NCI-H2107 (cell line): ENCODE measurements at regions not wholly inside any gene's neighbourhood (a gene's known extent, or its start where the extent isn't known, plus 50 kb on each side); places are given as distances from the start of the nearest gene placed in this dataset.

ENCODE experiments used
- DNase-seq: peaks from one replicate; lab custom pipeline; 2025; lab: John Stamatoyannopoulos, UW

DNA sequence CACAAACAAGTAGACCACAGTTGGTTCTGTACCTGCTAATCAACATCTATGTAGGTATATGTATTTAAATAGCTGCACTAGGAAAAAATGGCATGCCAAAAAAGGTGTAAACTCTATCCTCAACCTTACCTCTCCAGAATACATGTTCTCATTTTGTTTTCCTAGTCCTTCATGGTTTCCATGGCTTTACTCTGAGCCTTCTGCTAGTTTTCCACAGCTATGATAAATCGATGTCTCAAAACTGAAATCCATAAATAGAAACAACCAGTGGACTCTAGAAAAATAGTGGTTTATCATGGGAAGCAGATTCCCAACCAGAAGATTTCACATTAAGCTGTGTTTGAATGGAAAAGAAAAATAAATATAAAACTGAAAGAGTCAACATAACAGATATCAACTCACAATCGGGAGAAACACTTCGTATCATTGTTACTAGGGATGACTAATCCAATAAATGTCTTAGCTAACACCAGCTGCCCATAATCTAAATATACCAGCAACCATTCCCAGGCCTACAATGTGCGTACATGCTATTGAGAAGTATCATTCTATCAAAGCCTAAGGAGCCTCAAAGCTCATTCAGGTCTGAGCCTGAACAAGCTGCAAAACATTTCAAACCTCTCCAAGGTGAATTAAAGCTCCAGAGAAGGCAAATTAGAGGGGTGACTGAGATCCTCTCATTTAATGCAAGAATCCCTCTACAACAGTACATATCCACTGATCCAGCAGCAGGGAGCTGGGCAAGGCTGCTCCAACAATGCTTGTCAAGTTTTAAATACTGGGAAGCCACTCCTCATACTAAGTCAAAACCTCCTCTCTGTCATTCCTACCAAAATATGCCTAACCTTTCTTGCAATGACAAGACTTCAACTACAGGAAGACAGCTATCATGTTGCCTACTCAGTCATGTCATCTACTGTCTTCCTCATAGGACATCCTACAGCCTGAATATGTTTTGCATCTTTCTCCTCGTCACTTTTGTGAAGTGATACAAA, 90.2 kb downstream of the KCTD12 start:
- DNase-seq = no peak

DNA sequence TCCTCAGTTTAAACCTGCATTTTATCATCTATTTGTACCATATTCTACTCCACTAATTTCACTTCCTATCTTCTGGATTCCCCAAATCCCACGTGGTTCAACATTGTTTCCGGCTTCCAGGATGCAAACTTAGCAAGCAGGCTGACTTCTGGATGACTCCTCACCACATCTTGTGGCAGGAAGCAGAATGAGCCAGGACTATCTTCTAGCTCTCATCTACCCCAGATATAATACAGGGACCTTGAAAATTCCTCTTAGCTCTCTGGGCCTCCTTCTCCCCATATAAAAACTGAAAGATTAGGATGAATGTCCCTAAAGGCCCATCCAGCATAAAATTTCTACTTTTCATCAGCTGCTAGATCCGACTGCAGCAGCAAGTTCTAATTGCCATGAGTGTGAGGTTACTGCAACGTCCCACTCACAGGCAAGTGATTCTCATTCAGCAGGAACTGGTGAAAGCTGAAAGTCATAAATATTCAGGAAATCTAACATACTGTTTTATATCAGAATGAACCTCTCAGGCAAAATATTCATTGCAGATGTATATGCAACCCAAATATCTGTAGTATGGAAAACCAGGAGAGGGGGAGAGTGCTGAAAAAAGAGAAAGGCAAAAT, 93.4 kb downstream of the KCTD12 start:
- no peak for DNase-seq

DNA sequence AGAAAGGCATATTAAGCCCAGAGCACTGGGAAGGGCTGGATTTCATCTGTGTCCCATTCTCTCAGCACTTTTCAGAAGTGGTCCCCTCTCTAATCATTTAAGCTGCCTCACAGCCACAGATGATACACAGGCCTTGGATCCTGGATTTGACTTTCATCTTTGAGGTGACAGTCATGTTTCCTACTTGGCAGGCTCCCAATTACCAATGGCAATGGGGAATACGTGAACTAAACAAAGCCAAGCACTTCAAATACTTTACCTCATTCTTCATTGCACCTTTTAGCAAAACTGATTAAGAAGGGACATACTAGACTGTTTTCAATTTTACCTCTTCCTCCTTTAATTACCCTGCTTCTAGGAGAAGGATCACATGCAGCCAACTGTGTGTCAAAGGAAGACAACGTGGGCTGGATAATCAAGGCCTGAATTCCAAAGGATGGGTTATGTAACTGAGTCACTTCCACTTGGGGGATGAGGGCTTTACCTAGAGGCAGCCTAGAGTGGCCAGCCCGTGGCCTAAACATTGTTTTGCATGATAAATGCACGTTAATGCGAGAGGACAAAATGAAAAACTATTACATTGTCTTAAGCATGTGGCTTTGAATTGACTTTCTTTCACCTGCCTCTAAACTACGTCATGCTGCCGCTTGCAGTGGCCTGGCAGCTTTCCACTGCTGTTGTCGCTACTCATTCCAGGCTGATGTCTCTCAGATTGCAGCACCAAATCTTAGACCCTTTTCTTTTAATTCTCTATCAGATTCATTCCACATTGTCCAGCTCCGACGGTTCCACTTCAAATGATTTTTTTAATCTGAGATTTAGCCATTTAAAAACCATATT, 95.0 kb downstream of the KCTD12 start:
- no peak for DNase-seq

DNA sequence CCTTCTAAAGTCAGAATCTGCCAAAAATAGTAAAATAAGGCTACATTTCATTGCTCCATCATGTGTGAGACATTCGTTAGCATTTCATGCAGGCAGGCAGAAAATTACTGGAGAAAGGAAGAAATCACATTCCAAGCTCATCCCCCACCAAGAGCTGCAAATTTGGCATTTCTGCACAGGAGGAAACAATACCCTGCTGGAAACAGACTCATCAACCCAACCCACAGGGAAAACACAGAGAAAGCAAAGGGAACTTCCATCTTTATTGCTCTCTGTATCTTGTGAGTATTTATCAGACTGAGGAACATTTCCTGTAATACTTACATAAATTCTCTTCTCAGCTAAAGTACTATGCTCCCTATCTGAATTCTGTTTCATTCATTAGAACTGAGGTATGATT, 95.7 kb downstream of the KCTD12 start:
- no peak for DNase-seq

DNA sequence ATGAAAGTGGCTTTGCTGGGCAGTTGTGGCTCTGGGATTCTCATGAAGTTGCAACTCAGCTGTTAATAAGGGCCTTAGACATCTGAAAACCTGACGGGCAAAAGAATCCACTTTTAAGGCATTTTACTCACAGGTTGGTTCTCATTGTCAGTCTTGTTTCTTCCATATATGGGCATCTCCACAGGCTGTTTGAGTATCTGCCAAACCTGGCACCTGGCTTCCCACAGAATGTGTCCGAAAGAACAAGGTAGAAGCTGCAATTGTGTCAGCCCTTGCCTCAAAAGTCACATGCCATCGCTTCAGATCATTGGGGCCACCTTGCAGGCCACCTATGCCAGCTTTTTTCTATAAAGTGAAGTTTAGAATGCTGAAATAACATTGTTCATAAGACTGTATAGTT, 102.4 kb downstream of the KCTD12 start:
- no peak for DNase-seq

DNA sequence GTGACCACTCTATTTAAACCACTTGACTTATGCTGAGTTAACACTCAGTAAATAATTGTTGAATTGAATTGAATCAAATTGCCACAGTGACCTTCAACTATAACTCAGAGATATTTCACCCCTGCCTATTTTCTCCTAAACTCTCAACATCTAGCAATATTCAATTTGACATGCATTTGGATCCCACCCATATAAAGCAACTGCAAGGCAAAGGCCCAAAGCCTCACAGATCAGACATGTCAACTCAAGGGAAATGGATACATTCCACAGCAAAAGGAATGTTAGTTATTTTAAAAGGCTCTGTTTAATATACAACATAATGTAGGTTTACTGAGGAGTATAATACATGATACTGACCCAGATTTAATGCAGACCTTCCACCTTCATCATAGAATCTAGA, 107.4 kb downstream of the KCTD12 start:
- no peak for DNase-seq

DNA sequence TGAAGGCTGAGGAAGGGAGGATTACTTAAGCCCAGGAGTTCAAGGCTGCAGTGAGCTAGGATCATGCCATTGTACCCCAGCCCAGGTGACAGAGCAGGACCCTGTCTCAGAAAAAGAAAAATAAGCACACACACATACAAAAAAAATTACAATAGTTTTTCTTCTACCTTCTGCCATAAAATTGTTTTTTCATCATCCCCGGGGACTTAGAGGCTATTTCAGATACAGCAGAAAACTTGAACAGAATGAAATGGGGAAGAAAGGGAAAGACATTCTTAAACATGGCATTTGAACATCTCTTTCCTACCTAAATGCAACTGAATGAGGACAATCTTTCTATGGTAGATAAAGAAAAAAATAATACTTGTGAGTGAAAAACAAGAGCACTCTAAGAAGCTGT, 109.1 kb downstream of the KCTD12 start:
- DNase-seq = no peak

DNA sequence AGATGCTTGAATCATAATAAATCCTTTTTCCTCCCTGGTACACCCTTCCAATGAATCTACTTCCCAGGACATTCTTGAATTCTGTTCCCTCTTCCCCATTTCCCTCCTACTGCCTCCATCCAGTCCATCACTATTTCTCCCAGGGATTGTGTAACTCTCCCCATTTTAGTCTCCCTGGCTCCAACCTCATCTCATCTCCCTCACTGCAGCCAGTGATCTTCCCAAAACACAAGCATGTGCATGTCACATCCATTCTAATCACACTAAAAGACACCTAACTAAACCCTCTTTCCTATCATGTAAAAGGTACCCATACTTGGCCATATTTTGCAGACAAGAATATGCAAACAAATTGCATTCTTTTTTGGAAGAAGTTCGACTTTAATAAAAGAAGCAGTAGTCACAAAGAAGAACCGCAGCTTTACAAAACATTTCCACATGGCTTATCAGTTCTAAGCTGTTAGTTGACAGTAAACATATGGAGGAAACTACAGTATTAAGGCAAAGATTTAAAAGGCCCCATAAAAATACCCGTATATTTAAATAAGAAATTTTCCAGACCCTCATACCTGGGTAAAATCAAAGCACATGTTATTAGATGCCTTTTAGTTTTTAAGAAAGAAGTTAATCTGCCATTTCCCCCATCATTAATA, 111.0 kb downstream of the KCTD12 start:
- no peak for DNase-seq

DNA sequence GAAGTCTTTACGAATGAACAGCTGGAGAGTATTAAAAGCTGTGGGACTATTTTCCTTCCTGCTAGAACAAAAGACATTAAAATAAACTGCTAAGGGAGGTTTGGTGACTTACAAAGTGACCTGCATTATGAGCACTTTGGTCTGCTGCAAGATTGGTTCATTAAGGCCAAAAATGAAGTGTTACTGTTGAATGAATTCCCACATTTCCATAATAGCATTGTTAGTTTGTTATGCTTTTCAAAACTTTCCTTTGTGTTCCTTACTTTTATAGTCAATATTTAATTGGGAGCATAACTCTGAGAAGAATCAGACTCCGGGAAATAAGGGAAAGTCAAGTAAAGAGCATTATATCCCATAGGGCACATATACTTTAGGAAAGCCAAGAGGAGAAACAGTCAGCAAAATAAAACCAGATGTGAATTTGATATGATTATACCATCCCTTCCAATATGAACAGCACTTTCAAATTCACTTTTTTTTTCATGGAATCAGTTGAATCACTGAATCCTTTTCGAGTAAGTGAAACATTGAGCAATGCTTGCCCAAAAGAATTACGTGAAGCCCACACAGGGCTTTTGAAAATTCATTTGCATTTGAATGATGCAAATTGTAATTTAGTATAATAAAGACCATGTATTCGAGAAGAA, 112.6 kb downstream of the KCTD12 start:
- DNase-seq = no peak

DNA sequence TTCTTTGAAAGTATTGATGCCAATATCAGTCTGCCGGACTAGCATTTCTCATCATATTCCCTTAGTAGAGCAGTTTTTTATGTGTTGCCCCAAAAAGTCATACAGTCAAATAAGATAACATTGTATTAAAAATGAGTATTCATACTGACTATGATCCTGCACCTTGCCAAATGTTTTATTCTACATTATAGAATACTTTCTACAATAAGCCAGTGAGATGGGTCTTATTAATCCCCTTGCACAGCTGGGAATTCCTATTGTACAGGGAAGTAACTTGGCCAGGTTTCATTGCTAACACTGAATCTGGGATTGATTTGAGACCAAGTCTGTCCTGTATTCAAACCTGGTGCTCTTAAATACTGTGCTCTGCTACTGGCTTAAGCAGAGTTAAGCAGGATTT, 114.0 kb downstream of the KCTD12 start:
- DNase-seq = no peak

DNA sequence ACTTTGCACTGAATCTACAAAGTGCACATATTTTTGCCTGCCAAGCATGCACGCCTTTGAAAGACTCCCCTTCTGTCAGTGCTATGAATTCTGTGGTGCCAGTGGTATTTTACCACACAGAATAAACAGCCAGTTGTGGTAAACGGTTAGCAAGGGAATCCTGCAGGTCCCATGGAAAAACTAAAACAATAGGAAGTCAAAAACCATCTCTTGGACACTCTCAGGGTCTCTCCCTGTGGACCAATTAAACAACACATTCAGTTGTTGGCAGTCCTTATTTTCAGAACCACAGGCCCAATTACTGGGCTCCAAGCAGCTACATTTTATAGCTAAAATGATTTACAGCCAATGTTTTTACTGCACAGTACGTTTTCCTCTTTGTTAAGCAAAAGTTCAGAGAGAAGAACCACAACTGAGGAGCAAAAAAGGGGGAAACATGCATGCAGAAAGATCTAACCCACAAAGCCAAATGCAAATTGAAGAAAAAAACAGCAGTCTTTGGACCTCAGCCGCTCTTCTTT, 116.9 kb downstream of the KCTD12 start:
- DNase-seq = no peak

DNA sequence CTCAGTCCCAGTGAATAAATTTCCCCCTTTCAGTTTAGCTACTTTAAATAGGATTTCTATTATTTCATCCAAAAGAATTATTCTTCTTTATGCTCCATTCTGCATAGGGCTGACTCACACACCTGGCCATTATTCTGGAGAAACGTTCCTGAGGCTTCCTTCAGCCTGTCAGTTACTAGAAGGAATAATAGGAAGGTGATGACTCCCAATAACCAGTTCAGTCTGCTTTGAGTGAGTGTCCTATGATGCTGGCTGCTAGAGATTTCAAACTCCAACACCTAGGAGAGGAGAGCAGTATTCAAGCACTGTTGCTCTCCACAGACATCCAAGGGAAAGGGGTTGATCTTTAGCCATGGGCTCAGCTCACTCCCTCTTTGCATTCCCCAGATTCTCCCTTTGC, 117.8 kb downstream of the KCTD12 start:
- no peak for DNase-seq

DNA sequence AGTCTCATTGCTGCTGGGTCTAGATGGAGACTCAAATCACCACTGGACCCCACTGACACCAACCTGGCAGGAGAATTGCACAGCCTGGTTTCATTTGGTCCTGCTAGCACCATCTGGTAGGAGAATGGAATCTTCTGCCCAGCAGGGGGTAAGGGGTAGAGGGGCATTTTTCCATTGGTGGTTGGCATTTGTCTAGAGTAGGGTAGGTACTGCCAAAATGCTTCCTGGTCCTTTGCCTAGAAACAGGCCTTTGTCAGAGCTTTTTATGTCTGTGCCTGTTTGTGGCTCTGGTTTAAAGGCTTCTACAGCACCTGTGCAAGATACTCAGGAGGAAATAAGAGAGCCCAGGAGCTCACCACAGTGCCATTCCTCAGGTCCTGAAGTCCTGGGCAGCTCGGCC, 121.3 kb downstream of the KCTD12 start:
- DNase-seq = no peak

DNA sequence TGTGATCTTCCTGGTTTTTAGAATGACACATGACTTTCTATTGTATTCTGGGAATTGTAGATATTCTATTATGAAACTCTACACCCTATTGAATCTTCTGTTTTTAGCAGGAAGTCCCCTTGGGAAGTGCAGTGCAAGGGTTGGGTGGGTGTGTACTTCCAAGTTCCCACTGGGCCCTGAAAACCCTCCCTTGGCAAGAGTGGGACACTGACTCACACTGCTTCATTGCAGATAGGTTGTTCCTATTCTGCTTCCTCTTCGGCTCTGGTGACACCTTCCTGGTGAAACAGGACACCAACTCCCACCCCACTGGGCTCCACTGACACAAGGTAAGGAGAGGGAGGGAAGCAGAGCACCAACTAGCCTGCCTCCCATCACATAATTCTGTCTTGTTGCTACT, 121.8 kb downstream of the KCTD12 start:
- no peak for DNase-seq

DNA sequence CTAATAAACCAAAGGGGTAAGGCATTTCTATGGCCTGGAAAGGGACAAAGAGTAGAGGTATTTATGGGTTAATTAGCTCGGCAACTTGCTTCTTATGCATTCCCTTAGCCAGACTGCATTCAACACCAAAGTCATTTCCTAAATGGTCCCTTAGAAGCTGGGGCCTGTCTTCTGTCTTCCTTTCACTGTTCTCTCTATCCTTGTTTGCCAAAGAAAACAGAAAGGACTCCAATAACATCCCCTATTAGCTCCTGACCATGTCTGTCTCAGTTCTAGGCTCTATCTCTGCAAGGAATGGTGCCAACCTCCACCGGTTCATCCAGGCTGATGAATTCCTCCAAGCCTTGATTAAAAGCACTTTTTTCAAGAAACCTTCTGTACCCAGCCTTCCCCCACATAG, 123.5 kb downstream of the KCTD12 start:
- no peak for DNase-seq

DNA sequence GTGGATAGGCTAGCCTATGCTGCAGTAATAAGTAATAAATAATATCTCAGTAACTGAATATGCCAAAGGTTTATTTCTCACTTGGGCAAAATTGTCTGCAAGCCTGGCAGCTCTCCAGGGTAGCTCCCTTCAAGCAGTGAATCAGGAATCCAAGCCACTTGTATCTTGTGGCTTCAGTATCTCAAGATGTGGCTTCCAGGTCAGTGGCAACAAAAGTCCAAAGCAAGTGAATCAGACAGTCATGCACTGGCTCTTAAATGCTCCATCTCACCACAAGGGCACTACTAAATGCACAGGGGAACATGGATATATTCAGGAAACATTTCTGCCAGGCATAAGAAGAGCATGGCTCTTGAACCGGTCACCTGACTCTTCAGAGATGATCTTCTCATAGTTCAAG, 126.3 kb downstream of the KCTD12 start:
- DNase-seq = no peak

DNA sequence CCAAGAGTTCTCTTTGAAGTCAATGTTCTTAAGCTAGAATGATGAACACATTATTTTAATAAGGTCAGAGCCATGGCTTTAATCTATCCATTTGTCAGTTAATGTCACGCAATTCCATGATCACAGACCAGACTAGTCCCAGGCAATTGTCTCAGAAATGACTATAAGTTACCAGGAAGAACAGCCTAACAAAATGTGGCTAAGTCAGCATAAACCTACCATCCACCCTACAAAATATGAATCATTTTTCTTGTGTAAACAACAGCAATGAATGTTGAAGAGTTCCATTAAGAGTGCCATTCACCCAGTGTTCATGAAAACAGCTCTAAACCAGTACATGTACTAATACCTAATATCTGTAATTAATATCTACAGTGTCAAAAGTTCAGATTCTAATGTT, 127.5 kb downstream of the KCTD12 start:
- DNase-seq = no peak

DNA sequence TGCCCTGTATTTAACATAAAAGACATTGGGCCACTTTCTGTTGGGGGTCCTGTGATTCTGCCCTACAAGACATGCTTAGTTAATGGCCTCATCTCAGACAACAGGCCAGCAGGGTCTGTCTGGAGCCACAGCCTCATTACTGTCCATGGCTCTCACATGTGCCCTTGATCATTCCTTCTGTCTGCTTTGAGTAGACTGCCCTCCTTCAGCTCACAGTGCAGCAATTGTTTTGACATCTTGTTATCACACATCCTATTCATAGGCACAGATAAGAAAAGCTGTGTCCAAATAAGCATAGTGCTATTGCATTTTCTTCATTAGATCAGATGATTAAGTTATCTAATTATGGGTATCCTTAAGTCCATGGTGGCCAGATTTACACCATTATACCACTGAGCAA, 127.9 kb downstream of the KCTD12 start:
- DNase-seq = no peak

DNA sequence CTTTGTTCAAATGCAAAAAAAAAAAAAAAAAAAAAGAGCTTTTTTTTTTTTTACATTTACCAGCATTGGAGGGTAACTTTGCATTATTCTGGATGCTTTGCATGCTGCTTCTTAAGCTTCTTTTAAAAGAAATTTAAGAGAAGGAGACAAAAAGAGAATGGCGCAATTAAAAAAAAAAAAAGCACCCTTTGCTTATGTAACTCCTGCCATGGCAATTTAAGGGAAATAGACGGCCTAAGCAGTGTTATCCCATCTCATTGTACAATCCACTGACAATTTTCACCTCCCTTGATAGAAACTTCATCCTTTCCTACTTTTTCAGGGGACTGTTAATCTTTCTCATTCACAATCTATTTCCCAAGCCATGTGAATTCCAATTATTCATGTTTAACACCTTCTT, 129.8 kb downstream of the KCTD12 start:
- no peak for DNase-seq

DNA sequence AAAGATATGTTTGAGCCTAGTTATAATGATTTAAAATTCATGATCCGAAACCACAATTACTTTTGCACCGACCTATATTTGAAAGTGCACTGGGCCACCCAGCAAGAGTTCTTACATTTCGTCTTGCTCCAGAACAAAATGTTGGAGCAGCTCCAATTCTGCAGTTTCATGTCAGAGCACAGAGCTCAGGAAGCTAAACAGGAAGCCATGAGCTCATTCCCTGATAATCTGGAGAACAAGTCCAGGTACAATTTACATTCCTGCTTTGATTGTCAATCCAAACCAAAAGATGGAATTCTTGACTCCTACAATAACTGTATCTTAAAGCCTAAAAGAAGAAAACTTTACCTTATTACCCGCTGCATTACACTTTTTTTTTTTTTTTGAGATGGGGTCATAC, 131.8 kb downstream of the KCTD12 start:
- no peak for DNase-seq

DNA sequence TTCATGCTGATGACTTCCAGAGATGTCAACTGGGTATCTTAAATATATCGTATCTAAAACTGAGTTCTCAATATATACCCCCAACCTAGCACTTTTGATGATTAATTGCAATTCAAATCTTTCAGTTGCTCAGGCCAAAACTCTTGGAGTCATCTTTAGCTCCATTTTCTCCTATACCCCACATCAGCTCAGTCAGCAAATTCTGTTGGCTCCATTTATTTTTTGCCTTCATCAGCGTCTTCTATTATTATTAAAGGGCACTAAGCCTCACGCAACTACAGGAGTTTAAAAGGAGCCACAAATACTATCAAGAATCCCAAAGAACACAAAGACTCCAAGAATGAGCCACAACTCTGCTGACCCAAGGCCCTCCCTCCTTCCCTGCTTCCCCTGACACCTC, 134.9 kb downstream of the KCTD12 start:
- no peak for DNase-seq
